GM23338 (cell line): ENCODE measurements at regions not wholly inside any gene's neighbourhood (a gene's known extent, or its start where the extent isn't known, plus 50 kb on each side); places are given as distances from the start of the nearest gene placed in this dataset.

Experiments used
- CREB1 ChIP-seq: fragments of 250-450 bp; sonication (Bioruptor Pico); IDR thresholded peaks from 2 replicates; pipeline ENCODE4 v1.5.0; 2020; ENCODE audit warnings: low read depth, mild to moderate bottlenecking, moderate library complexity
- CTCF ChIP-seq, 2 experiments: fragments of 200-600 bp in 1 of 2; sonication (generic) in 1 of 2; conservative IDR thresholded peaks; 2 replicates each; pipeline versions ENCODE4 v1.5.1 to v1.6.1; 2016 to 2017; ENCODE audit warnings: antibody characterized with exemption in 2 of 2, low read depth in 2 of 2, mild to moderate bottlenecking in 2 of 2, moderate library complexity in 1 of 2
- ETS1 ChIP-seq: IDR thresholded peaks from 2 replicates; pipeline ENCODE4 v1.6.1; 2016; ENCODE audit warnings: antibody characterized with exemption
- EZH2 ChIP-seq: fragments of 200-600 bp; sonication (generic); IDR thresholded peaks from one replicate; pipeline ENCODE4 v1.8.0; 2017; ENCODE audit warnings: antibody characterized with exemption, mild to moderate bottlenecking, low read depth; ENCODE audit not compliant: unreplicated experiment
- EZH2phosphoT487 ChIP-seq: fragments of 200-600 bp; sonication (generic); IDR thresholded peaks from one replicate; pipeline ENCODE4 v1.8.1; 2018; ENCODE audit warnings: antibody characterized with exemption; ENCODE audit not compliant: unreplicated experiment
- JUNB ChIP-seq: IDR thresholded peaks from one replicate; pipeline ENCODE4 v1.6.1; 2016; ENCODE audit warnings: antibody characterized with exemption; ENCODE audit not compliant: unreplicated experiment
- NANOG ChIP-seq: IDR thresholded peaks from 2 replicates; pipeline ENCODE4 v1.6.1; 2016; ENCODE audit warnings: antibody characterized with exemption, borderline replicate concordance
- POLR2AphosphoS5 ChIP-seq: IDR thresholded peaks from 2 replicates; pipeline ENCODE4 v1.6.1; 2016; ENCODE audit warnings: antibody characterized with exemption, low read depth
- STAT1 ChIP-seq: IDR thresholded peaks from one replicate; pipeline ENCODE4 v1.6.1; 2016; ENCODE audit warnings: antibody characterized with exemption; ENCODE audit not compliant: unreplicated experiment
- ZNF114 ChIP-seq: fragments of 250-450 bp; sonication (Bioruptor Pico); IDR thresholded peaks from 2 replicates; pipeline ENCODE4 v1.5.0; 2020; ENCODE audit warnings: mild to moderate bottlenecking, moderate library complexity
- TF ChIP-seq, protein P1 (sequence below): IDR thresholded peaks from one replicate; pipeline ENCODE4 v1.6.1; 2018; ENCODE audit warnings: antibody characterized with exemption; ENCODE audit not compliant: unreplicated experiment
- TF ChIP-seq, protein P2 (sequence below): fragments of 250-450 bp; sonication (Bioruptor Pico); IDR thresholded peaks from 2 replicates; pipeline ENCODE4 v1.5.0; 2020; ENCODE audit warnings: mild to moderate bottlenecking, moderate library complexity

- TF ChIP-seq CTCF (conservative IDR thresholded peaks at IDR 0.05; ENCODE audit: low read depth in 2 of 2): no peak
- TF ChIP-seq JUNB: no peak
- TF ChIP-seq EZH2: no peak
- TF ChIP-seq, protein P1, sequence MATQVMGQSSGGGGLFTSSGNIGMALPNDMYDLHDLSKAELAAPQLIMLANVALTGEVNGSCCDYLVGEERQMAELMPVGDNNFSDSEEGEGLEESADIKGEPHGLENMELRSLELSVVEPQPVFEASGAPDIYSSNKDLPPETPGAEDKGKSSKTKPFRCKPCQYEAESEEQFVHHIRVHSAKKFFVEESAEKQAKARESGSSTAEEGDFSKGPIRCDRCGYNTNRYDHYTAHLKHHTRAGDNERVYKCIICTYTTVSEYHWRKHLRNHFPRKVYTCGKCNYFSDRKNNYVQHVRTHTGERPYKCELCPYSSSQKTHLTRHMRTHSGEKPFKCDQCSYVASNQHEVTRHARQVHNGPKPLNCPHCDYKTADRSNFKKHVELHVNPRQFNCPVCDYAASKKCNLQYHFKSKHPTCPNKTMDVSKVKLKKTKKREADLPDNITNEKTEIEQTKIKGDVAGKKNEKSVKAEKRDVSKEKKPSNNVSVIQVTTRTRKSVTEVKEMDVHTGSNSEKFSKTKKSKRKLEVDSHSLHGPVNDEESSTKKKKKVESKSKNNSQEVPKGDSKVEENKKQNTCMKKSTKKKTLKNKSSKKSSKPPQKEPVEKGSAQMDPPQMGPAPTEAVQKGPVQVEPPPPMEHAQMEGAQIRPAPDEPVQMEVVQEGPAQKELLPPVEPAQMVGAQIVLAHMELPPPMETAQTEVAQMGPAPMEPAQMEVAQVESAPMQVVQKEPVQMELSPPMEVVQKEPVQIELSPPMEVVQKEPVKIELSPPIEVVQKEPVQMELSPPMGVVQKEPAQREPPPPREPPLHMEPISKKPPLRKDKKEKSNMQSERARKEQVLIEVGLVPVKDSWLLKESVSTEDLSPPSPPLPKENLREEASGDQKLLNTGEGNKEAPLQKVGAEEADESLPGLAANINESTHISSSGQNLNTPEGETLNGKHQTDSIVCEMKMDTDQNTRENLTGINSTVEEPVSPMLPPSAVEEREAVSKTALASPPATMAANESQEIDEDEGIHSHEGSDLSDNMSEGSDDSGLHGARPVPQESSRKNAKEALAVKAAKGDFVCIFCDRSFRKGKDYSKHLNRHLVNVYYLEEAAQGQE: no peak
- TF ChIP-seq STAT1: no peak
- TF ChIP-seq EZH2phosphoT487: no peak
- no peak for TF ChIP-seq POLR2AphosphoS5
- TF ChIP-seq ZNF114: no peak
- no peak for TF ChIP-seq CREB1
- TF ChIP-seq, protein P2, sequence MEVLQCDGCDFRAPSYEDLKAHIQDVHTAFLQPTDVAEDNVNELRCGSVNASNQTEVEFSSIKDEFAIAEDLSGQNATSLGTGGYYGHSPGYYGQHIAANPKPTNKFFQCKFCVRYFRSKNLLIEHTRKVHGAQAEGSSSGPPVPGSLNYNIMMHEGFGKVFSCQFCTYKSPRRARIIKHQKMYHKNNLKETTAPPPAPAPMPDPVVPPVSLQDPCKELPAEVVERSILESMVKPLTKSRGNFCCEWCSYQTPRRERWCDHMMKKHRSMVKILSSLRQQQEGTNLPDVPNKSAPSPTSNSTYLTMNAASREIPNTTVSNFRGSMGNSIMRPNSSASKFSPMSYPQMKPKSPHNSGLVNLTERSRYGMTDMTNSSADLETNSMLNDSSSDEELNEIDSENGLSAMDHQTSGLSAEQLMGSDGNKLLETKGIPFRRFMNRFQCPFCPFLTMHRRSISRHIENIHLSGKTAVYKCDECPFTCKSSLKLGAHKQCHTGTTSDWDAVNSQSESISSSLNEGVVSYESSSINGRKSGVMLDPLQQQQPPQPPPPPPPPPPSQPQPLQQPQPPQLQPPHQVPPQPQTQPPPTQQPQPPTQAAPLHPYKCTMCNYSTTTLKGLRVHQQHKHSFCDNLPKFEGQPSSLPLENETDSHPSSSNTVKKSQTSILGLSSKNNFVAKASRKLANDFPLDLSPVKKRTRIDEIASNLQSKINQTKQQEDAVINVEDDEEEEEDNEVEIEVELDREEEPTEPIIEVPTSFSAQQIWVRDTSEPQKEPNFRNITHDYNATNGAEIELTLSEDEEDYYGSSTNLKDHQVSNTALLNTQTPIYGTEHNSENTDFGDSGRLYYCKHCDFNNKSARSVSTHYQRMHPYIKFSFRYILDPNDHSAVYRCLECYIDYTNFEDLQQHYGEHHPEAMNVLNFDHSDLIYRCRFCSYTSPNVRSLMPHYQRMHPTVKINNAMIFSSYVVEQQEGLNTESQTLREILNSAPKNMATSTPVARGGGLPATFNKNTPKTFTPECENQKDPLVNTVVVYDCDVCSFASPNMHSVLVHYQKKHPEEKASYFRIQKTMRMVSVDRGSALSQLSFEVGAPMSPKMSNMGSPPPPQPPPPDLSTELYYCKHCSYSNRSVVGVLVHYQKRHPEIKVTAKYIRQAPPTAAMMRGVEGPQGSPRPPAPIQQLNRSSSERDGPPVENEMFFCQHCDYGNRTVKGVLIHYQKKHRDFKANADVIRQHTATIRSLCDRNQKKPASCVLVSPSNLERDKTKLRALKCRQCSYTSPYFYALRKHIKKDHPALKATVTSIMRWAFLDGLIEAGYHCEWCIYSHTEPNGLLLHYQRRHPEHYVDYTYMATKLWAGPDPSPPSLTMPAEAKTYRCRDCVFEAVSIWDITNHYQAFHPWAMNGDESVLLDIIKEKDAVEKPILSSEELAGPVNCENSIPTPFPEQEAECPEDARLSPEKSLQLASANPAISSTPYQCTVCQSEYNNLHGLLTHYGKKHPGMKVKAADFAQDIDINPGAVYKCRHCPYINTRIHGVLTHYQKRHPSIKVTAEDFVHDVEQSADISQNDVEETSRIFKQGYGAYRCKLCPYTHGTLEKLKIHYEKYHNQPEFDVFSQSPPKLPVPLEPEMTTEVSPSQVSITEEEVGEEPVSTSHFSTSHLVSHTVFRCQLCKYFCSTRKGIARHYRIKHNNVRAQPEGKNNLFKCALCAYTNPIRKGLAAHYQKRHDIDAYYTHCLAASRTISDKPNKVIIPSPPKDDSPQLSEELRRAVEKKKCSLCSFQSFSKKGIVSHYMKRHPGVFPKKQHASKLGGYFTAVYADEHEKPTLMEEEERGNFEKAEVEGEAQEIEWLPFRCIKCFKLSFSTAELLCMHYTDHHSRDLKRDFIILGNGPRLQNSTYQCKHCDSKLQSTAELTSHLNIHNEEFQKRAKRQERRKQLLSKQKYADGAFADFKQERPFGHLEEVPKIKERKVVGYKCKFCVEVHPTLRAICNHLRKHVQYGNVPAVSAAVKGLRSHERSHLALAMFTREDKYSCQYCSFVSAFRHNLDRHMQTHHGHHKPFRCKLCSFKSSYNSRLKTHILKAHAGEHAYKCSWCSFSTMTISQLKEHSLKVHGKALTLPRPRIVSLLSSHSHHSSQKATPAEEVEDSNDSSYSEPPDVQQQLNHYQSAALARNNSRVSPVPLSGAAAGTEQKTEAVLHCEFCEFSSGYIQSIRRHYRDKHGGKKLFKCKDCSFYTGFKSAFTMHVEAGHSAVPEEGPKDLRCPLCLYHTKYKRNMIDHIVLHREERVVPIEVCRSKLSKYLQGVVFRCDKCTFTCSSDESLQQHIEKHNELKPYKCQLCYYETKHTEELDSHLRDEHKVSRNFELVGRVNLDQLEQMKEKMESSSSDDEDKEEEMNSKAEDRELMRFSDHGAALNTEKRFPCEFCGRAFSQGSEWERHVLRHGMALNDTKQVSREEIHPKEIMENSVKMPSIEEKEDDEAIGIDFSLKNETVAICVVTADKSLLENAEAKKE (CRISPR knock-in tag): no peak
- TF ChIP-seq ETS1: no peak
- TF ChIP-seq NANOG: no peak
Observed at GRCh38 chr12:102344691-102345090, 135.7 kb downstream of the IGF1 start.
